ENCODE measurements at regions not wholly inside any gene's neighbourhood (a gene's known extent, or its start where the extent isn't known, plus 50 kb on each side); places are given as distances from the start of the nearest gene placed in this dataset.

GRCh38 chr9:107793541-107793940 is 304.0 kb upstream of the KLF4 start:
- TF ChIP-seq CTCF (IDR thresholded peaks at IDR 0.05; ENCODE audit: low read depth, low read length) (no peak), MYC (IDR thresholded peaks at IDR 0.05; ENCODE audit: low read depth, low read length) (no peak)
